H1 (cell line): ENCODE measurements at regions not wholly inside any gene's neighbourhood (a gene's known extent, or its start where the extent isn't known, plus 50 kb on each side); places are given as distances from the start of the nearest gene placed in this dataset.

Source experiments
- TF ChIP-seq, protein P1 (sequence below): fragments of 300-600 bp; sonication (generic); IDR thresholded peaks from 2 replicates; pipeline ENCODE4 v1.7.1; 2012; ENCODE audit warnings: low read length, moderate library complexity, mild to moderate bottlenecking, inconsistent platforms; ENCODE audit not compliant: insufficient replicate concordance

DNA sequence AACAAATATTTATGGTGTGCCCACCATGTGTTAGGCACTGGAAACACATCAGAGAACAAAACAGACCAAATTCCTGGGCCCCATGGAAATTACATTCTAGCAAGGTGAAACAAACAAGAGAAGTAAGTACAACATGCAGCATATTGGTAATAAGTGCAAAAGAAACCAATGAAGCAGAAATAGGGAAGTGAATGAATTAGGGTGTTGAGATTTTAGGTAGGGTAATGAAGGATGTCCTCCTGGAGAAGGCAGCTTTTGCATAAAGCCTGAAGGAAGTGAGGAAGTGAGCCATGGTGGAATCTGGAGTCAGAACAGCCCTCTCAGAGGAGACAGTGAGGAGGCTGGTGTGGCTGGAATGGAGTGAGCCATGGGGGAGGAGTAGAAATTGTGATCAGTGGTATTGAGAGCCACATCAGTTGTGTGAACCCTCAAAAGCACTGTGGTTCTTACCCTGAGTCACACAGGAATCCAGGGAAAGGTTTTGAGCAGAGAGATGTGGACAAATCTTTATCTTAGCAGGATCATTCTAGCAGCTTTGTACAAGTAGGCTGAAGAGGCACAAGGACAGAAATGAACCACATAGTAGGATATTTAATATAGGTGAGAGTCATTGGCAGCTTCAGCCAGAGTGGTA, 52.7 kb upstream of the ARL15 start (continued):
- TF ChIP-seq, protein P1, sequence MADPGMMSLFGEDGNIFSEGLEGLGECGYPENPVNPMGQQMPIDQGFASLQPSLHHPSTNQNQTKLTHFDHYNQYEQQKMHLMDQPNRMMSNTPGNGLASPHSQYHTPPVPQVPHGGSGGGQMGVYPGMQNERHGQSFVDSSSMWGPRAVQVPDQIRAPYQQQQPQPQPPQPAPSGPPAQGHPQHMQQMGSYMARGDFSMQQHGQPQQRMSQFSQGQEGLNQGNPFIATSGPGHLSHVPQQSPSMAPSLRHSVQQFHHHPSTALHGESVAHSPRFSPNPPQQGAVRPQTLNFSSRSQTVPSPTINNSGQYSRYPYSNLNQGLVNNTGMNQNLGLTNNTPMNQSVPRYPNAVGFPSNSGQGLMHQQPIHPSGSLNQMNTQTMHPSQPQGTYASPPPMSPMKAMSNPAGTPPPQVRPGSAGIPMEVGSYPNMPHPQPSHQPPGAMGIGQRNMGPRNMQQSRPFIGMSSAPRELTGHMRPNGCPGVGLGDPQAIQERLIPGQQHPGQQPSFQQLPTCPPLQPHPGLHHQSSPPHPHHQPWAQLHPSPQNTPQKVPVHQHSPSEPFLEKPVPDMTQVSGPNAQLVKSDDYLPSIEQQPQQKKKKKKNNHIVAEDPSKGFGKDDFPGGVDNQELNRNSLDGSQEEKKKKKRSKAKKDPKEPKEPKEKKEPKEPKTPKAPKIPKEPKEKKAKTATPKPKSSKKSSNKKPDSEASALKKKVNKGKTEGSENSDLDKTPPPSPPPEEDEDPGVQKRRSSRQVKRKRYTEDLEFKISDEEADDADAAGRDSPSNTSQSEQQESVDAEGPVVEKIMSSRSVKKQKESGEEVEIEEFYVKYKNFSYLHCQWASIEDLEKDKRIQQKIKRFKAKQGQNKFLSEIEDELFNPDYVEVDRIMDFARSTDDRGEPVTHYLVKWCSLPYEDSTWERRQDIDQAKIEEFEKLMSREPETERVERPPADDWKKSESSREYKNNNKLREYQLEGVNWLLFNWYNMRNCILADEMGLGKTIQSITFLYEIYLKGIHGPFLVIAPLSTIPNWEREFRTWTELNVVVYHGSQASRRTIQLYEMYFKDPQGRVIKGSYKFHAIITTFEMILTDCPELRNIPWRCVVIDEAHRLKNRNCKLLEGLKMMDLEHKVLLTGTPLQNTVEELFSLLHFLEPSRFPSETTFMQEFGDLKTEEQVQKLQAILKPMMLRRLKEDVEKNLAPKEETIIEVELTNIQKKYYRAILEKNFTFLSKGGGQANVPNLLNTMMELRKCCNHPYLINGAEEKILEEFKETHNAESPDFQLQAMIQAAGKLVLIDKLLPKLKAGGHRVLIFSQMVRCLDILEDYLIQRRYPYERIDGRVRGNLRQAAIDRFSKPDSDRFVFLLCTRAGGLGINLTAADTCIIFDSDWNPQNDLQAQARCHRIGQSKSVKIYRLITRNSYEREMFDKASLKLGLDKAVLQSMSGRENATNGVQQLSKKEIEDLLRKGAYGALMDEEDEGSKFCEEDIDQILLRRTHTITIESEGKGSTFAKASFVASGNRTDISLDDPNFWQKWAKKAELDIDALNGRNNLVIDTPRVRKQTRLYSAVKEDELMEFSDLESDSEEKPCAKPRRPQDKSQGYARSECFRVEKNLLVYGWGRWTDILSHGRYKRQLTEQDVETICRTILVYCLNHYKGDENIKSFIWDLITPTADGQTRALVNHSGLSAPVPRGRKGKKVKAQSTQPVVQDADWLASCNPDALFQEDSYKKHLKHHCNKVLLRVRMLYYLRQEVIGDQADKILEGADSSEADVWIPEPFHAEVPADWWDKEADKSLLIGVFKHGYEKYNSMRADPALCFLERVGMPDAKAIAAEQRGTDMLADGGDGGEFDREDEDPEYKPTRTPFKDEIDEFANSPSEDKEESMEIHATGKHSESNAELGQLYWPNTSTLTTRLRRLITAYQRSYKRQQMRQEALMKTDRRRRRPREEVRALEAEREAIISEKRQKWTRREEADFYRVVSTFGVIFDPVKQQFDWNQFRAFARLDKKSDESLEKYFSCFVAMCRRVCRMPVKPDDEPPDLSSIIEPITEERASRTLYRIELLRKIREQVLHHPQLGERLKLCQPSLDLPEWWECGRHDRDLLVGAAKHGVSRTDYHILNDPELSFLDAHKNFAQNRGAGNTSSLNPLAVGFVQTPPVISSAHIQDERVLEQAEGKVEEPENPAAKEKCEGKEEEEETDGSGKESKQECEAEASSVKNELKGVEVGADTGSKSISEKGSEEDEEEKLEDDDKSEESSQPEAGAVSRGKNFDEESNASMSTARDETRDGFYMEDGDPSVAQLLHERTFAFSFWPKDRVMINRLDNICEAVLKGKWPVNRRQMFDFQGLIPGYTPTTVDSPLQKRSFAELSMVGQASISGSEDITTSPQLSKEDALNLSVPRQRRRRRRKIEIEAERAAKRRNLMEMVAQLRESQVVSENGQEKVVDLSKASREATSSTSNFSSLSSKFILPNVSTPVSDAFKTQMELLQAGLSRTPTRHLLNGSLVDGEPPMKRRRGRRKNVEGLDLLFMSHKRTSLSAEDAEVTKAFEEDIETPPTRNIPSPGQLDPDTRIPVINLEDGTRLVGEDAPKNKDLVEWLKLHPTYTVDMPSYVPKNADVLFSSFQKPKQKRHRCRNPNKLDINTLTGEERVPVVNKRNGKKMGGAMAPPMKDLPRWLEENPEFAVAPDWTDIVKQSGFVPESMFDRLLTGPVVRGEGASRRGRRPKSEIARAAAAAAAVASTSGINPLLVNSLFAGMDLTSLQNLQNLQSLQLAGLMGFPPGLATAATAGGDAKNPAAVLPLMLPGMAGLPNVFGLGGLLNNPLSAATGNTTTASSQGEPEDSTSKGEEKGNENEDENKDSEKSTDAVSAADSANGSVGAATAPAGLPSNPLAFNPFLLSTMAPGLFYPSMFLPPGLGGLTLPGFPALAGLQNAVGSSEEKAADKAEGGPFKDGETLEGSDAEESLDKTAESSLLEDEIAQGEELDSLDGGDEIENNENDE = no peak
